Astrocyte (in vitro differentiated cells and primary cell): ENCODE measurements at regions not wholly inside any gene's neighbourhood (a gene's known extent, or its start where the extent isn't known, plus 50 kb on each side); places are given as distances from the start of the nearest gene placed in this dataset.

ENCODE experiments used
- CTCF ChIP-seq: IDR thresholded peaks from 2 replicates; pipeline ENCODE4 v1.5.1; 2011; ENCODE audit warnings: low read depth, mild to moderate bottlenecking, inconsistent platforms, low read length, moderate library complexity; ENCODE audit not compliant: insufficient read depth
- EZH2 ChIP-seq: IDR thresholded peaks from 2 replicates; pipeline ENCODE4 v1.6.1; 2012; ENCODE audit warnings: mild to moderate bottlenecking, low read length, inconsistent platforms; ENCODE audit not compliant: insufficient read depth

GRCh38 chr20:47863981-47864380, 78.7 kb upstream of the SULF2 start:
- TF ChIP-seq CTCF (no peak), EZH2 (no peak)
